ENCODE measurements at regions not wholly inside any gene's neighbourhood (a gene's known extent, or its start where the extent isn't known, plus 50 kb on each side); places are given as distances from the start of the nearest gene placed in this dataset.

- Histone ChIP-seq H3K9me3 (ENCODE audit: insufficient read depth, low read length) (no peaks in the 10 kb centered on the region), H3K4me1 (ENCODE audit: insufficient read depth, insufficient read length) (no peaks in the 10 kb centered on the region), H3K9ac (ENCODE audit: insufficient read length, low read depth) (no peak overlapping the region), H3K4me3 (ENCODE audit: insufficient read length, low read depth) (no peak overlapping the region), H3K27me3 (ENCODE audit: insufficient read depth, insufficient read length) (no peaks in the 10 kb centered on the region), H3K36me3 (ENCODE audit: insufficient read depth, insufficient read length, low read length) (no peaks in the 10 kb centered on the region)
- no peak for DNase-seq (ENCODE audit: low read depth, low spot score)
- no peak for TF ChIP-seq ZNF274 (IDR thresholded peaks at IDR 0.05; ENCODE audit: low read depth, low read length)
- TF ChIP-seq YY1 (IDR thresholded peaks at IDR 0.05; ENCODE audit: insufficient read depth, insufficient read length): no peak
- TF ChIP-seq SUZ12 (IDR thresholded peaks at IDR 0.05; ENCODE audit: extremely low read depth, insufficient read depth, insufficient read length): no peak
These were observed 86.2 kb upstream of the THBS2 start for GRCh38 chr6:169339731-169340309.

DNA sequence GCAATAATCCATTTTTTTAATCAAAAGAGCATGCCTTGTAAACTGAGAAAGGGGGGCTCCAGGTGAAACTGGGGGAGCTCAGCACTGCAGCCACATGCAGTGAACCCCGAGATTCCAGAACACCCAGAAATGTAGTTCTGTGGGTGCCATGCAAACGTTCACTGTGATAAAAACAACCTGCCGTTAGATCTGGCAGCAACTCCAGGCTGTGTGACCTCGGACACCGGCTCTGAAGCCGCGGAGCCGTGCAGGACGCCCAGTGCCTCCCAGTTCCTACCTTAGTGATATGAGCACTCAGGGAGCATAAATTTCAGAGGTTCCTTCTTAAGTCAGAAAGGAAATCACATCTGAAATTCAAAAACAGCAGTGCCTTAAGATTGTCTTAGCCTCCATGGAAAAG is 85.4 kb upstream of the THBS2 start:
- Histone ChIP-seq H3K9ac (ENCODE audit: insufficient read length, low read depth) (no peak overlapping the region), H3K4me3 (ENCODE audit: insufficient read length, low read depth) (no peak overlapping the region), H3K9me3 (ENCODE audit: insufficient read depth, low read length) (no peaks in the 10 kb centered on the region), H3K36me3 (ENCODE audit: insufficient read depth, insufficient read length, low read length) (no peaks in the 10 kb centered on the region), H3K27me3 (ENCODE audit: insufficient read depth, insufficient read length) (no peaks in the 10 kb centered on the region), H3K4me1 (ENCODE audit: insufficient read depth, insufficient read length) (no peaks in the 10 kb centered on the region)
- no peak for DNase-seq (ENCODE audit: low read depth, low spot score)
- TF ChIP-seq ZNF274 (IDR thresholded peaks at IDR 0.05; ENCODE audit: low read depth, low read length): no peak
- no peak for TF ChIP-seq SUZ12 (IDR thresholded peaks at IDR 0.05; ENCODE audit: extremely low read depth, insufficient read depth, insufficient read length)
- TF ChIP-seq YY1 (IDR thresholded peaks at IDR 0.05; ENCODE audit: insufficient read depth, insufficient read length): no peak

- no peaks in the 10 kb centered on the region for H3K9me3 ChIP-seq (ENCODE audit: insufficient read depth, low read length)
- H3K4me1 ChIP-seq (ENCODE audit: insufficient read depth, insufficient read length): no peaks in the 10 kb centered on the region
- no peaks in the 10 kb centered on the region for H3K36me3 ChIP-seq (ENCODE audit: insufficient read depth, insufficient read length, low read length)
- TF ChIP-seq YY1 (IDR thresholded peaks at IDR 0.05; ENCODE audit: insufficient read depth, insufficient read length) (no peak), SUZ12 (IDR thresholded peaks at IDR 0.05; ENCODE audit: extremely low read depth, insufficient read depth, insufficient read length) (no peak), ZNF274 (IDR thresholded peaks at IDR 0.05; ENCODE audit: low read depth, low read length) (no peak)
- no peaks in the 10 kb centered on the region for H3K27me3 ChIP-seq (ENCODE audit: insufficient read depth, insufficient read length)
- no peak overlapping the region for H3K4me3 ChIP-seq (ENCODE audit: insufficient read length, low read depth)
- DNase-seq (ENCODE audit: low read depth, low spot score): no peak
- H3K9ac ChIP-seq (ENCODE audit: insufficient read length, low read depth): no peak overlapping the region
These were observed 84.3 kb upstream of the THBS2 start for GRCh38 chr6:169337886-169338445.

DNA sequence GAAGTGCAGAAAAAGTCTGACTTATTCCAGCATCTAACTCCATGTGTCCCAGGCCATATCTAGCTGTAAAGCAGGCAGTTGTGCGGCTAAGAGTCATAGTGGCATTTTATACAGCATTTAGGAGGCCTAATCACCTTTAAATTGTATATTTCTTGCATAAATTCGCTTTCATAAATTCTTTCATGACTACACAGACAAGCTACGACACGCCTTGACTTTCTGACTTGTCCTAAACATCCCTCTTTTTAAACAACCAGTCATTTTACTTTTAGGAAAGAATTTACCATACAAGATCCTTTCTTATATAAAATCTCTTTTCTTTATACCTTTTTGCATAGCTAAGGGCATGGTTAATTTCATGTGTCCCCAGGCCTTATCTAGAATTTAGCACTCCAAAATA is 81.7 kb upstream of the THBS2 start:
- no peaks in the 10 kb centered on the region for H3K4me1 ChIP-seq (ENCODE audit: insufficient read depth, insufficient read length)
- no peaks in the 10 kb centered on the region for H3K27me3 ChIP-seq (ENCODE audit: insufficient read depth, insufficient read length)
- H3K9me3 ChIP-seq (ENCODE audit: insufficient read depth, low read length): no peaks in the 10 kb centered on the region
- no peak overlapping the region for H3K9ac ChIP-seq (ENCODE audit: insufficient read length, low read depth)
- no peaks in the 10 kb centered on the region for H3K36me3 ChIP-seq (ENCODE audit: insufficient read depth, insufficient read length, low read length)
- H3K4me3 ChIP-seq (ENCODE audit: insufficient read length, low read depth): no peak overlapping the region
- TF ChIP-seq SUZ12 (IDR thresholded peaks at IDR 0.05; ENCODE audit: extremely low read depth, insufficient read depth, insufficient read length) (no peak), YY1 (IDR thresholded peaks at IDR 0.05; ENCODE audit: insufficient read depth, insufficient read length) (no peak), ZNF274 (IDR thresholded peaks at IDR 0.05; ENCODE audit: low read depth, low read length) (no peak)
- DNase-seq (ENCODE audit: low read depth, low spot score): no peak

- Histone ChIP-seq H3K27me3 (ENCODE audit: insufficient read depth, insufficient read length) (no peaks in the 10 kb centered on the region), H3K4me1 (ENCODE audit: insufficient read depth, insufficient read length) (no peaks in the 10 kb centered on the region), H3K9ac (ENCODE audit: insufficient read length, low read depth) (no peak overlapping the region), H3K36me3 (ENCODE audit: insufficient read depth, insufficient read length, low read length) (no peaks in the 10 kb centered on the region), H3K4me3 (ENCODE audit: insufficient read length, low read depth) (no peak overlapping the region), H3K9me3 (ENCODE audit: insufficient read depth, low read length) (no peaks in the 10 kb centered on the region)
- TF ChIP-seq SUZ12 (IDR thresholded peaks at IDR 0.05; ENCODE audit: extremely low read depth, insufficient read depth, insufficient read length) (no peak), ZNF274 (IDR thresholded peaks at IDR 0.05; ENCODE audit: low read depth, low read length) (no peak), YY1 (IDR thresholded peaks at IDR 0.05; ENCODE audit: insufficient read depth, insufficient read length) (no peak)
- no peak for DNase-seq (ENCODE audit: low read depth, low spot score)
These were observed 78.6 kb upstream of the THBS2 start for GRCh38 chr6:169332250-169332649.

- no peak overlapping the region for H3K9ac ChIP-seq (ENCODE audit: insufficient read length, low read depth)
- no peak overlapping the region for H3K4me3 ChIP-seq (ENCODE audit: insufficient read length, low read depth)
- no peak for DNase-seq (ENCODE audit: low read depth, low spot score)
- no peaks in the 10 kb centered on the region for H3K9me3 ChIP-seq (ENCODE audit: insufficient read depth, low read length)
- H3K27me3 ChIP-seq (ENCODE audit: insufficient read depth, insufficient read length): no peaks in the 10 kb centered on the region
- H3K4me1 ChIP-seq (ENCODE audit: insufficient read depth, insufficient read length): no peaks in the 10 kb centered on the region
- no peaks in the 10 kb centered on the region for H3K36me3 ChIP-seq (ENCODE audit: insufficient read depth, insufficient read length, low read length)
- TF ChIP-seq YY1 (IDR thresholded peaks at IDR 0.05; ENCODE audit: insufficient read depth, insufficient read length) (no peak), SUZ12 (IDR thresholded peaks at IDR 0.05; ENCODE audit: extremely low read depth, insufficient read depth, insufficient read length) (no peak), ZNF274 (IDR thresholded peaks at IDR 0.05; ENCODE audit: low read depth, low read length) (no peak)
These were observed 74.6 kb upstream of the THBS2 start for GRCh38 chr6:169328112-169328801.

DNA sequence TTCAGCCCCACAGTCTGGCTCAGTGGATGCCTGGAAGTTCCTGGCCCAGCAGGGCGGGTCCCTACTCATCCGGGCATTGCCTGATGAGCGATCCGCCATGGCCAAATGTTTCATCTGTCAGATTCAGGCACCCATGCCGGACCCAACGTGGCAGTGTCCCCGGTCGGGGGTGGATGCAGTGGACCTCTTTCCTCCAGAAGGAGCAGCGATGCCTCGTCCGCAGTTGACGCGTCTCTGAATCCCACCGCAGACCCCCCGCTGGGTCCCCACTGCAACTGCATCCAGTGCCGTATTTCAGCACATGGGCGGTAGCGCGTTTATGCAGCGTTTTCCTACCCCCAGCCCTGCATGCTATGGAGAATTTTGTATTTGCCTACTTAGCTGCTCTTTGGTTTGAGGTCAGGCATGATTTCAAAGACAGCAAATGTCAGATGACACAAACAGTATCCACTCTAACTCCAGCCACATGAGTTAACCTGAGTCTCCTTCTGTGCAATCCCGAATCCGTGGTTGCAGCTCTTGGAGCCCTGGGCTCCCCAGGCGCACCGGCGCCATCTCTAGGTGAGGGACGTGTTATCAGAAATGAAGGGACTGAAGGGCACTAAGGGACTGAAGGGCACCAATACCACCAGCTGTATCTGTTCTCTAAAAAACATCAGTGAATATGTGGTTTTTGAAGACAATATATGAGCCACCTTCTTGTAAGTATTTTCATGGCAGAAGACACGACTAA is 72.6 kb upstream of the THBS2 start:
- H3K4me3 ChIP-seq (ENCODE audit: insufficient read length, low read depth): no peak overlapping the region
- no peaks in the 10 kb centered on the region for H3K9me3 ChIP-seq (ENCODE audit: insufficient read depth, low read length)
- H3K4me1 ChIP-seq (ENCODE audit: insufficient read depth, insufficient read length): no peaks in the 10 kb centered on the region
- no peaks in the 10 kb centered on the region for H3K36me3 ChIP-seq (ENCODE audit: insufficient read depth, insufficient read length, low read length)
- DNase-seq (ENCODE audit: low read depth, low spot score): peak; percentile 35
- H3K27me3 ChIP-seq (ENCODE audit: insufficient read depth, insufficient read length): no peaks in the 10 kb centered on the region
- TF ChIP-seq SUZ12 (IDR thresholded peaks at IDR 0.05; ENCODE audit: extremely low read depth, insufficient read depth, insufficient read length): no peak
- TF ChIP-seq YY1 (IDR thresholded peaks at IDR 0.05; ENCODE audit: insufficient read depth, insufficient read length): no peak
- TF ChIP-seq ZNF274 (IDR thresholded peaks at IDR 0.05; ENCODE audit: low read depth, low read length): no peak
- no peak overlapping the region for H3K9ac ChIP-seq (ENCODE audit: insufficient read length, low read depth)

Data from NT2/D1 (cell line).